Stimulated activated naive CD8-positive, alpha-beta T cell treated with anti-CD3 and anti-CD28 coated beads, Interleukin-15, Interleukin-2, amounts not matched to agents 100 ng/mL and 50 ng/mL, for 24 hours (primary cell): ENCODE measurements at regions not wholly inside any gene's neighbourhood (a gene's known extent, or its start where the extent isn't known, plus 50 kb on each side); places are given as distances from the start of the nearest gene placed in this dataset.

Source experiments
- H3K27ac Mint-ChIP-seq: one replicate; pipeline ENCODE4 v1.8.0; 2021; ENCODE audit warnings: mild to moderate bottlenecking, mixed read lengths
- H3K27me3 Mint-ChIP-seq: one replicate; pipeline ENCODE4 v1.8.0; 2021; ENCODE audit warnings: mixed read lengths
- H3K36me3 Mint-ChIP-seq: one replicate; pipeline ENCODE4 v1.8.0; 2021; ENCODE audit warnings: low read depth, mixed read lengths
- H3K4me1 Mint-ChIP-seq: one replicate; pipeline ENCODE4 v1.8.0; 2021; ENCODE audit warnings: low read depth, mixed read lengths
- H3K4me3 Mint-ChIP-seq: one replicate; pipeline ENCODE4 v1.8.0; 2021; ENCODE audit warnings: mild to moderate bottlenecking, mixed read lengths
- H3K9me3 Mint-ChIP-seq: one replicate; pipeline ENCODE4 v1.8.0; 2021; ENCODE audit warnings: mixed read lengths

DNA sequence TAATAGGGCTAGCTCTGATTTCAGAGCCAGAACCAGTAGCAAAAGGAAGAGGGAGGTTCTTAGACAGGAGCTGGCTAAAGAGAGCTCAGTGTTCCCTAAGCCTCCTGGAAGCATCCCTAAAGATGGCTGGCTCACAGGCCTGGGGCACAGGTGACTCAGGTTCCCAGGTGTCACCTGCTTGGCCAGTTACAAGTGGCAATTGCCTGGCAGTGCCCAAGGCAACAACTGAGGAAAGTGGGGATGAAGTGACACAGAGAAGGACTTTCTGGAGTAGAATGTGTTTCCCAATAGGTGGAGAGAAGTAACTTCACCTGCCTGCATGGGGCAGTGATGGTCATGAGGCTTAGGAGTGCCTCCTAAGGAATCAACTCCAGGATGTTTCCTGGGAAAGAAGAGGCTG is 66.5 kb upstream of the EEPD1 start:
- H3K4me1 Mint-ChIP-seq: no peaks in the 10 kb centered on the region
- peaks cover 4% of the 10 kb centered on the region for H3K9me3 Mint-ChIP-seq
- H3K36me3 Mint-ChIP-seq: no peaks in the 10 kb centered on the region
- H3K27ac Mint-ChIP-seq: no peak overlapping the region
- no peak overlapping the region for H3K4me3 Mint-ChIP-seq
- no peaks in the 10 kb centered on the region for H3K27me3 Mint-ChIP-seq

DNA sequence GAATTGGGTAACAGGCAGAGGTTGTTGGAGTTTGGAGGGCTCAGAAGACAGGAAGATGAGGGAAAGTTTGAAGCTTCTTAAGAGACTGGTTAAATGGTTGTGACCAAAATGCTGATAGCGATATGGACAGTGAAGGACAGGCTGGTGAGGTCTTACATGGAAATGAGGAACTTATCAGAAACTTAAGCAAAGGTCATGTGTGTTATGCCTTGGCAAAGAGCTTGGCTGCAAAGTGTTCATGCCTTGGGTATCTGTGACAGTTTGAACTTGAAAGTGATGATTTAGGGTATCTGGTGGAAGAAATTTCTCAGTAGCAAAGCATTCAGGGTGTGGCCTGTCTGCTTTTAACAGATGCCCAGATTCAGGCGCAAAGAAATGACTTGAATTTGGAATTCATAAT is 64.5 kb upstream of the EEPD1 start:
- Mint-ChIP-seq H3K27ac (no peak overlapping the region), H3K4me1 (no peaks in the 10 kb centered on the region), H3K36me3 (no peaks in the 10 kb centered on the region)

DNA sequence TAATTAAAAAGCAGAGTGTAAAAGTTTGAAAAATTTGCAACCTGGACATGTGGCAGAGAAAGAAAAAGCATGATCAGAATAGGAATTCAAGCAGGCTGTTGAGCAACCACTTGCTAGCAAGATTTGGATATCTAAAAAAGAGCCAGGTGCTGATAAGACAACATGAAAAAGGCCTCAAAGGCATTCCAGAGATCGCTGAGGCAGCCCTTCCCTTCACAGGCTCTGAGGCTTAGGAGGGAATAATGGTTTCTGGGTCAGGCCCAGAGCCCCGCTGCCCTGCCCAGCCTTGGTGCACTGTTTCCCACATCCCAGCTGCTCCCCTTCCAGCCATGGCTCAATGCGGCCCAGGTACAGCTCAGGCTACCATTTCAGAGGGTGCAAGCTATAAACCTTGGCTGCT is 64.1 kb upstream of the EEPD1 start:
- H3K9me3 Mint-ChIP-seq: peaks cover 4% of the 10 kb centered on the region
- no peak overlapping the region for H3K27ac Mint-ChIP-seq
- no peak overlapping the region for H3K4me3 Mint-ChIP-seq
- H3K36me3 Mint-ChIP-seq: no peaks in the 10 kb centered on the region
- H3K4me1 Mint-ChIP-seq: no peaks in the 10 kb centered on the region
- H3K27me3 Mint-ChIP-seq: no peaks in the 10 kb centered on the region

More for the DNA sequence above, 64.5 kb upstream of the EEPD1 start:
- no peak overlapping the region for H3K4me3 Mint-ChIP-seq
- peaks cover 4% of the 10 kb centered on the region for H3K9me3 Mint-ChIP-seq
- no peaks in the 10 kb centered on the region for H3K27me3 Mint-ChIP-seq

DNA sequence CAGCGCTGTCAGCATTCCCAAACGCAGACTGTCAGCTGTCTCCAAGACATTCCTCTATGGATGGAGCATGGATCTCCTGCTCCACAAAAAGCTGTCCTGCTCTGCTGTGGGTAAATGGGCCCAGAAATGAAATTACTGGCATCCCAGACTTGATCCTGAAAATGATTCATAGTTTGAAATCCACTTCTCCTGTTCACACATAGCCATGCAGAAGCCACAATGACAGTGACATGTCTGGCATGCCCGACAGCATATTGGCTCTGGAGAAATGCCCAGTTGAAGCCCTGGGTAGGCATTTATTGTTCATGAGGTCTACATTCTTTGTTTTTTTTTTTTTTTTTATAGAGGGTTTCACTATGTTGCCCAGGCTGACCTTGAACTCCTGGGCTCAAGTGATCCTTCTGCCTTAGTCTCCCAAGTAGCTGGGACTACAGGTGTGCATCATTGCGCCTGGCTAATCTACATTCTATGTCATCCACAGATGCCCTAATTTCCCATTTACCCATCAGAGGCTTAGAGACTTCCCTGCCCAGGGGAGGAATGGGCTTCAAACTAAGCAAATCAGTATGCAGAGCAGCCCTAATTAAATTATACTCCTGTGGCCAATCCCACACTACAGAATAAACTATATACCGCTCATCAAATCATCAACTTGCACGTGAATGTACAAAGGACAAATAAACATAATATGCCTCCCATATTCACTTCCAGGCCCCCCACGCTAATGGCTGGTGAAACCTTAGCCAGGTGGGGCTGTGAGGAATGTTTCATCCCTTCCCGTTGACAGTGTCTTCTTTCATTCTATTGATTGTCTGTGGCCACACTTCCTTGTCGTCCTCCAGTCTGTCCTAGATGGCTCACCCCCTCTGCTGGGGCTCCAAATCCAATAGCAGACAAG is 61.8 kb upstream of the EEPD1 start:
- H3K36me3 Mint-ChIP-seq: no peaks in the 10 kb centered on the region
- H3K27ac Mint-ChIP-seq: no peak overlapping the region
- peaks cover 3% of the 10 kb centered on the region for H3K27me3 Mint-ChIP-seq
- H3K4me3 Mint-ChIP-seq: no peak overlapping the region
- H3K4me1 Mint-ChIP-seq: no peaks in the 10 kb centered on the region
- H3K9me3 Mint-ChIP-seq: peaks cover 4% of the 10 kb centered on the region

DNA sequence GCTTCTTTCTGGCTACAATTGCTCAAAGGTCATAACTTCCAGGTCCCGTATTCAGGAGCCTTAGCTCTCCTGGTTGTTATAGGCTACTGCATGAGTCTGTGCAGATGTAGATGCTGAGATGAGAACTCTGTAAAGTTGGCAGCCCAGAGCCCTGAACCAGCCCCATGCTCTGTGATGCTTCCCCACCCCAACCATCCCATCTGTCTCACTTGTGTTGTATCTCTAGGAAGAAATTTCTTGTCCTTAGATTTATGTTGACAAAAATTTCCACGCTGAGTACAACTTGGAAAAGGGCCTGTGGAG is 61.2 kb upstream of the EEPD1 start:
- H3K36me3 Mint-ChIP-seq: no peaks in the 10 kb centered on the region
- no peak overlapping the region for H3K27ac Mint-ChIP-seq
- H3K4me3 Mint-ChIP-seq: no peak overlapping the region
- H3K27me3 Mint-ChIP-seq: peaks cover 3% of the 10 kb centered on the region
- H3K4me1 Mint-ChIP-seq: no peaks in the 10 kb centered on the region
- peaks cover 4% of the 10 kb centered on the region for H3K9me3 Mint-ChIP-seq

DNA sequence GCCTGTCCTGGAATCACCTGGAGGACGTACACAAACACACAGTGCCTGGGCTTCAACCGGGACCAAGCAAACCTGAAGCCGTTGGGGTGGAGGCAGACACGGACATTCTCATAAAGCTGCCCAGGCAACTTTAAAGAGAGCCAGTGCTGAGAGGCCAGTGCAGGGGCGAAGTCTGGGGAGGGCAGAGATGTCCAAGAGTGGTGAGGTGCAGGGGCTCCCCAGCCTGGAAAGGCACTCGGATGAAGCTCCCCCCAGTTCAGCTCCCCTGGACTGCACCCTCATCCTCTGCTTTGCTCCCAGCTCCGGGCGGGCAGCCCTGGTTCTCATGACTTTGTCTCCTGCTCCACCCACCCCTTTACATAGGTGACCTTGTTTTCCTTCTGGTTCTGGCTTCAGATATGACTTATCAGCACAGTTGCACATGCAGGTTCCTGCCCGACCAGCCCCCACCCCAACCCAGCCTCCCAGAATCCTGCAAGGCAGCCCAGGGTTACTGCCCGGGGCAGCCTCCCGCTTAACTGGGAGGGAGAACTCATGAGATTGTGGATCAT is 60.8 kb upstream of the EEPD1 start:
- Mint-ChIP-seq H3K4me1 (no peaks in the 10 kb centered on the region), H3K36me3 (no peaks in the 10 kb centered on the region), H3K27me3 (peaks cover 3% of the 10 kb centered on the region), H3K4me3 (no peak overlapping the region), H3K27ac (no peak overlapping the region), H3K9me3 (peaks cover 4% of the 10 kb centered on the region)

DNA sequence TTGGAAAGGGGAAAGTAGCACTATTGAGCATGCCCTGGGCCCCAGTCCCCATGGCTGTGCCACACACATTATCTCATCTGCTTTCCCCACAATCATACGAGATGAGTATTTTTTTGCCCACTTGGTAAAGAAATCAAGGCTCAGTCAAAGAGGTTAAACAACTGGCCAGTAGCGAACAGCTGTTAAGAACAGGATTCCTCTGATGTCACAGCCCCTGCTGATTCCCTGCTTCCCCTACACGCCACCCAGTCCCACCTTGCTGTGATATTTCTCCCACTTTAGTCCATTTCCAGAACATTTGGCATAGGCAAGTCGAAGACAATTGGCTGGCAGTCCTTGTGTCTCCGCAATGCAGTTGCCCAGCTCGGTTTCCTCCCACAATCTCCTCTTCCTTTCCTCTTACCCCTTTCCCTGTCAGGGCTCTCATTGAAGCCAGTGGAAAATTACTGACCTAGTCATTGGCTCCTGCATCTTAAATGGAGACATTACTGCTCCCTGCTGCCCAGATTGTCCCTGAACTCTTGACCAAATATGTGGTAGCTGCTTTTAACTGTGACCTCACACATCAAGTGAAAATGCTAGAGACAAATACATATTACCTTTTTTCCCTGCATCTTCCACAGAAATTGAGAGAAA is 56.5 kb upstream of the EEPD1 start:
- Mint-ChIP-seq H3K27me3 (peaks cover 3% of the 10 kb centered on the region), H3K4me1 (no peaks in the 10 kb centered on the region), H3K9me3 (peaks cover 4% of the 10 kb centered on the region), H3K27ac (no peak overlapping the region), H3K4me3 (no peak overlapping the region), H3K36me3 (no peaks in the 10 kb centered on the region)

DNA sequence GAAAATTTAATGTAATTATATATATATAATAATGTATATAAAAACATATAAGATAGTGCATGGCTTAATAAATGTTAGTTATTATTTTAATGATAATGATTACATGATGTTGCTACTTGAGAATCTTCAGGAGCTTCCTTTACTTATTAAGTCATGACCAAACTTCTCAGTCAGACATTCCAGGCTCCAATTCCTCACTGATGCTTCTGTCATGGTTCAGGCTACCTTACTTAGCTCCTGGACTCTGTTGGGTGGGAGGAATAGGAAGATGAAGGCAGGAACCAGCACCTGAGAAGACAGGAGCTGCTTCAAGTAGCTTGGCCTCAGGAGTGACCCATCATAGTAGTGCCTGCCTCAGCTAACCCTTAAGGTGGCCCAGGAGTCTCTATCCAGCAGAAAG is 55.0 kb upstream of the EEPD1 start:
- no peaks in the 10 kb centered on the region for H3K36me3 Mint-ChIP-seq
- no peak overlapping the region for H3K4me3 Mint-ChIP-seq
- H3K4me1 Mint-ChIP-seq: no peaks in the 10 kb centered on the region
- H3K9me3 Mint-ChIP-seq: peaks cover 4% of the 10 kb centered on the region
- peaks cover 3% of the 10 kb centered on the region for H3K27me3 Mint-ChIP-seq
- no peak overlapping the region for H3K27ac Mint-ChIP-seq

DNA sequence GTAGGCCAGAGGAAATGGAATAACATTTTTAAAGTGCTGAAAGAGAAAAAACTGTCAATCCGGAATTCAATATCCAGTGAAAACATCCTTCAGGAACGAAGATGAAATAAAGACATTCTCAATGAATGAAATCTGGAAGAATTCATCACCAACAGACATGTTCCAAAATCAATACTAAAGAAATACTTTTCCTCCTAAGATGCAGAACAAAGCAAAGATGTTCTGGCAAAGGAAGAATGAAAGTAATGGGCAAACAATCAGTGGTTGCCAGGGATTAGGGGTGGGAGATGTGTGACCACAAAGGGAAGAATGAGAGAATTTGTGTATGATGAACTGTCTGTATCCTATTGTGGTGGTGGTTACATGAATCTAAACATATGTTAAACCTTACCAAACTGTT is 52.8 kb upstream of the EEPD1 start:
- Mint-ChIP-seq H3K27ac (no peak overlapping the region), H3K4me3 (no peak overlapping the region), H3K27me3 (peaks cover 2% of the 10 kb centered on the region), H3K9me3 (peaks cover 4% of the 10 kb centered on the region), H3K4me1 (no peaks in the 10 kb centered on the region), H3K36me3 (no peaks in the 10 kb centered on the region)

DNA sequence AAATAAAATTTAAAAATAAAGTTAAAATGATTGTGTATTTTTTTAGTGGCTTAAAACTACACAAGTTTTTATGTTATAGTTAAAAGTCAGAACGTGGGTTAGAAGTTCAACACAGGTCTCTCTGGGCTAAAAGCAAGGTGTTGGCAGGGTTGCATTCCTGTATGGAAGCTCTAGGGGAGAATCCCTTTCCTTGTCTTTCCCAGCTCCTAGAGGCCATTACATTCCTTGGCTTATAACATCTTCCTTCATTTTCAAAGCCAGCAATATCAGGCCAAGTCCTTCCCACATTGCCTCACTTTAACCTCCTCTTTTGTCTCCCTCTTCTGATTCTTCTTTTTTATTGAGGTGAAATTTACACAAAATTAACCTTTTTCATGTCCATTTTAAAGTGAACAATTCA is 52.4 kb upstream of the EEPD1 start:
- H3K27ac Mint-ChIP-seq: no peak overlapping the region
- H3K4me1 Mint-ChIP-seq: no peaks in the 10 kb centered on the region
- H3K27me3 Mint-ChIP-seq: no peaks in the 10 kb centered on the region
- H3K4me3 Mint-ChIP-seq: no peak overlapping the region
- no peaks in the 10 kb centered on the region for H3K36me3 Mint-ChIP-seq
- H3K9me3 Mint-ChIP-seq: peaks cover 4% of the 10 kb centered on the region
